ENCODE measurements at regions not wholly inside any gene's neighbourhood (a gene's known extent, or its start where the extent isn't known, plus 50 kb on each side); places are given as distances from the start of the nearest gene placed in this dataset.
"Not testable (repeated sequence)": the region's sequence is repeated elsewhere in the genome, so short reads cannot be mapped to it uniquely, and the experiment has no call there.

- DNase-seq, result not testable (repeated sequence)
Observed at GRCh38 chr16:21536740-21537139, 62.6 kb upstream of the METTL9 start.

- DNase-seq, result not testable (repeated sequence)
Observed at GRCh38 chr16:21537598-21537997, 61.8 kb upstream of the METTL9 start.

DNA sequence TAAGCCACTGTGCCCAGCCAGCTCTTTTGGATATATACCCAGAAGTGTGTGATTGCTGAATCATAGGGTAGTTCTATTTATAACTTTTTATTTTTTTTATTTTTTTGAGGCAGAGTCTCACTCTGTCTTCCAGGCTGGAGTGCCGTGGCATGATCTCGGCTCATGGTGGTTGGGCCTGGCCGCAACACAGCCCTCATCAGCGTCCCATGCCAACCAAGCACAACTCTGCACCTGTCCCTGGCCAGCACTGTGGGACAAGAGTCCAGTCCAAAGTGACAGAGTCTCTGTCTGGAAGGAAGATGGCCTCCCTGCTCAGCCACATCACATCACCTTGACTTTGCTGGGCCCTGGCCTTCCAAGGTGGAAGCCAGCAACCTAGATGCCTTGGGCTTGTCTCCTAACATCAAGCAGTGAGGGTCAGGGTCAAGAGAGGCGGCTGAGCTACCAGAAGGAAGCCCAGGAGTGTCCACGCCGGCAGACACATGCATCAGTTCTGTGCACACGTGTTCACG, 60.2 kb upstream of the METTL9 start:
- DNase-seq, result not testable (repeated sequence)

DNA sequence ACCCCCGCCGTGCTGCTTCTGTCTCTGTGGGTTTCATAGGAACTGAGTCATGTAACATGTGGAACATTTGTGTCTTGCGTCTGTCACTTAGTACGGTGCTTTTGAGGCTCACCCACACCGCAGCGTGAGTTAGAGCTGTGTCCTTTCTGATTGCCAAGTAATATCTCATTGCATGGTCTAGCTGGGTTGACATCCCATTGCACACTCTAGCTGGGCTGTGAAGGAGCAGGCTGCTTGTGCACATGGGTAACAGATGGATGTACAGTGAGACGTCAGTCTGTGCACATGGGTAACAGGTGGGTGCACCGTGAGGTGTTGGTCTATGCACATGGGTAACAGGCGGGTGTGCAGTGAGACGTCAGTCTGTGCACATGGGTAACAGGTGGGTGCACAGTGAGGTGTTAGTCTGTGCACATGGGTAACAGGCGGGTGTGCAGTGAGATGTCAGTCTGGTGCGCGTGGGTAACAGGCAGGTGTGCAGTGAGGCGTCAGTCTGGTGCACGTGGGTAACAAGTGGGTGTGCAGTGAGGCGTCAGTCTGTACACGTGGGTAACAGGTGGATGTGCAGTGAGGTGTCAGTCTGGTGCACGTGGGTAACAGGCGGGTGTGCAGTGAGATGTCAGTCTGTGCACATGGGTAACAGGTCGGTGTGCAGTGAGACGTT, 58.5 kb upstream of the METTL9 start:
- peak; percentile 92 for DNase-seq

- DNase-seq, result peak; percentile 56
Observed at GRCh38 chr16:21541611-21542051, 57.7 kb upstream of the METTL9 start.

DNA sequence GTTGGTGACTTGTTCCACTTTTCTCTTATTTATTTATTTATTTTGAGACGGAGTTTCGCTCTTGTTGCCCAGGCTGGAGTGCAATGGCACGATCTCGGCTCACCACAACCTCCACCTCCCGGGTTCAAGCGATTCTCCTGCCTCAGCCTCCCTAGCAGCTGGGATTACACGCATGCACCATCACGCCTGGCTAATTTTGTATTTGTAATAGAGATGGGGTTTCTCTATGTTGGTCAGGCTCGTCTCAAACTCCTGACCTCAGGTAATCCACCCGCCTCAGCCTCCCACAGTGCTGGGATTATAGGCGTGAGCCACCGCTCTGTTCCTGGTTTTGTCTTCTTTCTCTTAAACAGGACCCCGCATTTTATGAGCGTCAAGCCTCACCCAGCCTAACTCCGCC, 57.3 kb upstream of the METTL9 start:
- not testable (repeated sequence) for DNase-seq

DNA sequence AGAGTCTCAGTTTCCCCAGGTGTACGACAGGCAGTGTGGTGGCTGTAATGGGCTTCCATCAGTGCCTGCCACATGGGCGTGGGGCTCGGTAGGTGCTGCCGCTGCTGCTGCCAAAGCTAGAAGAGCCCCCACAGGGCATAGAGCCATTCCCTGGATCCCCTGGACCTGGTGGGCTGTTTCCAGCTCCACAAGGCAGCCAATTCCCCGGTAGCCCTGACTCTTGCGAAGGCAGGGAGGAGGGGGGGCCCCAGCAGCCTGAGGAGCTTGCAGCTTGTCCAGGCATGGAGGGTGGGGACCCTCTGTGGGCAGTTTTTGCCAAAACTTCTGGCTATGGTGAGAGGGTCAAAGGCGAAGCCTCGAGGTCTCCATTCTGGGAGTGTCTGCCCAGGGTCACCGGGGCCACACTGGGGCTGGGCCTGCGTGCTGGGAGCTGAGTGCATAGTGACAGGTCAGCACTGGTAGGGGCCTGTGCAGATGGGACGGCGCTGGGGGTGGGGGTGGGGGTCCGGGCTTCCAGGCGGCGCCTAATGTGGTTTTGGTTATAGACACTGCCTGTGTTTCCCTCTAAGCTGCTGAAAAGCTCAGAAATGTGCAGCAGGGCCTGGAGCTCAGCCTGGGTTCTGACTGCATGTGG, 56.8 kb upstream of the METTL9 start:
- DNase-seq, result not testable (repeated sequence)

- DNase-seq, result not testable (repeated sequence)
Observed at GRCh38 chr16:21543151-21543836, 56.1 kb upstream of the METTL9 start.

DNA sequence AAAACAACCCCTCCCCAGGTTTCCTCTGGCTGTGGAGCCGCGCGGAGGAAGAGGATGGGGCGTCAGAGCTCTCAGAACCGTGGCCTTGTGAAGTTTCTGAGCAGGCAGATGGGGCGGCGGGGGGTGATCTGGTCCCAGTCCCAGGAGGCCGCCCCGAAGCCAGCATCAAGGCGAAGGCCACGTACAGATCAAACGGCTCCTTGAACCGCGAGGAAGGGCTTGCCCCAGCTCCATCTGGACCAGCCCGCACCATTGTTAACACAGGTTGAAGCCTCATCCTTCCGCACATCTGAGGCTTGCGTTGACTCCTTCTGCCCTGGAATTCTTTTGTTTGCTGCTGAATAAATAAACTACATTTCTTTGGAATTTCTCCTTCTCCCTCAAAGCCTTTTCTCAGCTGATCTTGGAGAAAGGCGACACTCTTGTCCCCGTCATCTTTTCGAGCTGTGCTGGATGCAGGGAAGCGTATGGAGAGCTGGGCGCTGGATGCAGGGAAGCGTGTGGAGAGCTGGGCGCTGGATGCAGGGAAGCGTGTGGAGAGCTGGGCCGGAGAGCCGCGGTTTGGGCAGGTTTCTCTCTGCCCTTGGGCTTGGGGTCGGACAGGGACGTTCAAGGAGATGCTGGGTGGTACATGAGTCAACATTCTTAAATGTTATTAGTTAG, 53.6 kb upstream of the METTL9 start:
- not testable (repeated sequence) for DNase-seq

GRCh38 chr16:21549396-21549795, 50.0 kb upstream of the METTL9 start:
- not testable (repeated sequence) for DNase-seq

Measured in activated CD4-positive, alpha-beta T cell treated with anti-CD3 and anti-CD28 coated beads, Interleukin-10, Interleukin-2, amounts not matched to agents 100 ng/mL and 50 ng/mL, durations not matched to agents 16 hours and 8 hours (primary cell).